Chondrocyte (in vitro differentiated cells): ENCODE measurements at regions not wholly inside any gene's neighbourhood (a gene's known extent, or its start where the extent isn't known, plus 50 kb on each side); places are given as distances from the start of the nearest gene placed in this dataset.
"Not testable (repeated sequence)": the region's sequence is repeated elsewhere in the genome, so short reads cannot be mapped to it uniquely, and the experiment has no call there.

Experiments used
- DNase-seq: peaks from one replicate; pipeline ENCODE4 v3.0.0; 2021; ENCODE audit warnings: mixed read lengths, low spot score
- H3K27ac Mint-ChIP-seq: one replicate; pipeline ENCODE4 v1.8.0; 2021; ENCODE audit warnings: mild to moderate bottlenecking, moderate library complexity, mixed read lengths; ENCODE audit not compliant: unreplicated experiment
- H3K27me3 Mint-ChIP-seq: 2 replicates; pipeline ENCODE4 v1.8.0; 2021; ENCODE audit warnings: low read depth, mixed read lengths
- H3K36me3 Mint-ChIP-seq: 2 replicates; pipeline ENCODE4 v1.8.0; 2021; ENCODE audit warnings: low read depth, mixed read lengths
- H3K4me1 Mint-ChIP-seq: 2 replicates; pipeline ENCODE4 v1.8.0; 2021; ENCODE audit warnings: low read depth, mild to moderate bottlenecking, mixed read lengths
- H3K4me3 Mint-ChIP-seq: one replicate; pipeline ENCODE4 v1.8.0; 2021; ENCODE audit warnings: mild to moderate bottlenecking, moderate library complexity, mixed read lengths; ENCODE audit not compliant: unreplicated experiment
- H3K9me3 Mint-ChIP-seq: 2 replicates; pipeline ENCODE4 v1.8.0; 2021; ENCODE audit warnings: low read depth, mixed read lengths
- TF ChIP-seq, protein P1 (sequence below): fragments of 200-600 bp; sonication (generic); IDR thresholded peaks from 2 replicates; pipeline ENCODE4 v1.5.0; 2021; ENCODE audit warnings: antibody characterized with exemption, mild to moderate bottlenecking, moderate library complexity

DNA sequence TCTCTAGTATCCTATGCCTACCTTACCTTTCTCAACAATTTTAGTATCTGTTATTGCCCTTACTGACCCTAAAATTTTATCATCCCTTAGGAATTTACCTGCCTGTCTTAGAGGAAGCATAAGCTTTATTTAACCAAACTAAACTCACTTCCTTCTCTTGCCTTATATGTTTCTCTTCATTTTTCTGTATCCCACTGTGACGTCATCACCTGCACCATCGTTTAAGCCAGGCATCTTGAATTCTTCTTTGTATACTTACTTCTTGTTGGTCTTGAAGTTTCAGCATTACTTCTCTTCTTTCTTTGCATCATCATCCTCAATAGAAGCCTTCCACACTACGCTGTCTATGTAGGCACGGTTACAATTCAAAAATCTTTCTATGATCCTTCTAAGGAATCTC lies 231.0 kb upstream of the SMIM30 start:
- no peak for DNase-seq
- no peaks in the 10 kb centered on the region for H3K9me3 Mint-ChIP-seq
- TF ChIP-seq, protein P1, sequence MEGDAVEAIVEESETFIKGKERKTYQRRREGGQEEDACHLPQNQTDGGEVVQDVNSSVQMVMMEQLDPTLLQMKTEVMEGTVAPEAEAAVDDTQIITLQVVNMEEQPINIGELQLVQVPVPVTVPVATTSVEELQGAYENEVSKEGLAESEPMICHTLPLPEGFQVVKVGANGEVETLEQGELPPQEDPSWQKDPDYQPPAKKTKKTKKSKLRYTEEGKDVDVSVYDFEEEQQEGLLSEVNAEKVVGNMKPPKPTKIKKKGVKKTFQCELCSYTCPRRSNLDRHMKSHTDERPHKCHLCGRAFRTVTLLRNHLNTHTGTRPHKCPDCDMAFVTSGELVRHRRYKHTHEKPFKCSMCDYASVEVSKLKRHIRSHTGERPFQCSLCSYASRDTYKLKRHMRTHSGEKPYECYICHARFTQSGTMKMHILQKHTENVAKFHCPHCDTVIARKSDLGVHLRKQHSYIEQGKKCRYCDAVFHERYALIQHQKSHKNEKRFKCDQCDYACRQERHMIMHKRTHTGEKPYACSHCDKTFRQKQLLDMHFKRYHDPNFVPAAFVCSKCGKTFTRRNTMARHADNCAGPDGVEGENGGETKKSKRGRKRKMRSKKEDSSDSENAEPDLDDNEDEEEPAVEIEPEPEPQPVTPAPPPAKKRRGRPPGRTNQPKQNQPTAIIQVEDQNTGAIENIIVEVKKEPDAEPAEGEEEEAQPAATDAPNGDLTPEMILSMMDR, result no peak
- no peak overlapping the region for H3K4me3 Mint-ChIP-seq
- peaks cover 22% of the 10 kb centered on the region for H3K27me3 Mint-ChIP-seq
- H3K36me3 Mint-ChIP-seq, result no peaks in the 10 kb centered on the region
- H3K27ac Mint-ChIP-seq, result no peak overlapping the region
- no peaks in the 10 kb centered on the region for H3K4me1 Mint-ChIP-seq

DNA sequence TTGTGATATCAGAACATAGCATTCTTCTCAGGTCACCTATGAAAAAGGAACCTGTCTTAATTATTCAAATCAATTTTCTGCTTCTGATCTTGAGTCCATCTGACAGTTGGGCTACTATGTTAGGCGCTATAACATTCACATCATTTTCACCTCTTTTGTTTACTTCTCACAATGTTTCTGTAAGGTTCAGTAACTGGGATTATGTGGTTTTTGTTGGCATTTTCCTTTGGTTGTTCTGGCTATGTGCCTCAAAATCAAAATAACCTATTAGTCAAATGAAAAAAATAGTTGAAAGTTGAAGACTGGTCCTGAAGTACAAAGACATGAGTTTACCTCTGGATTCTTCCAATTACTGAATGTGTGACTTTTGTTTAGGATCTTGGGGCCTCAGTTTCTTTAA lies 221.3 kb upstream of the SMIM30 start:
- Mint-ChIP-seq H3K27me3 (peaks cover 11% of the 10 kb centered on the region), H3K4me3 (no peak overlapping the region), H3K27ac (no peak overlapping the region), H3K4me1 (no peaks in the 10 kb centered on the region), H3K36me3 (no peaks in the 10 kb centered on the region), H3K9me3 (peaks cover 19% of the 10 kb centered on the region)
- TF ChIP-seq, protein P1, result no peak
- no peak for DNase-seq

DNA sequence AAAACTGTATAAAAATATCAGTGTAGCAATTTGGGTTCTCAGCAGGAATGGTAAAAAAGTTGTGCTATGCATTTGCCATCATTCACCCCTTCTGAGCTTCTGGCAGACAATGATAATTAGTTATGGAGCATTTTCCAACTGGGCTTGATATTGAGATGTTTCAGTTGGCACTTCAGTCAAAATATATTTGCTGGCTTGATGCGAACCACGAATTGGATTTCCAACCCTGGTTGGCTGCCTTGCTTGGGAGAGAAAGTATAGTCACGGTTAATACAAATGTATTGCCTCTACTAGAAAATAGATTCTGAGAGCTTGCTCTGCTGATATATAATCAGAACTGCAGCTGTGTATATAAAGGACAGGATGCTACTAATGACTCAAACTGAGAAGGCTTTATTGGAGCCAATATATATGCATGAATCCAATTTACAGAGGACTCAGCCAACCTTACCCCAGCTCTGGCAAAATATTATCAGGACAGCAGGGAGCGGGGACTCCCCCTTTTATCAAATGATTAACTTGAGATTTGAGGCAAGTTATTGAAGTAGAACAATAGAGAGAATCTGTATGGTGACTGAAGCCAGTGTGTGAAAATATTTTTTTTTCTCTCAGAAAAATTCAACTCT lies 219.8 kb upstream of the SMIM30 start:
- peaks cover 12% of the 10 kb centered on the region for H3K27me3 Mint-ChIP-seq
- no peak for DNase-seq
- H3K9me3 Mint-ChIP-seq, result peaks cover 20% of the 10 kb centered on the region
- TF ChIP-seq, protein P1, result no peak
- no peak overlapping the region for H3K27ac Mint-ChIP-seq
- H3K36me3 Mint-ChIP-seq, result no peaks in the 10 kb centered on the region
- no peaks in the 10 kb centered on the region for H3K4me1 Mint-ChIP-seq
- no peak overlapping the region for H3K4me3 Mint-ChIP-seq

DNA sequence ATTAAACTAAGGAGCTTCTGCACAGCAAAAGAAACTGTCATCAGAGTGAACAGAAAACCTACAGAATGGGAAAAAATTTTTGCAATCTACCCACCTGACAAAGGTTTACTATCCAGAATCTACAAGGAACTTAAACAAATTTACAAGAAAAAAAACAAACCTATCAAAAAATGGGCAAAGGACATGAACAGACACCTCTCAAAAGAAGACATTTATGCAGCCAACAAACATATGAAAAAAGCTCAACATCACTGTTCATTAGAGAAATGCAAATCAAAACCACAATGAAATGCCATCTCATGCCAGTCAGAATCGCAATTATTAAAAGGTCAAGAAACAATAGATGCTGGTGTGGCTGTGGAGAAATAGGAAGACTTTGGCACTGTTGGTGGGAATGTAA lies 218.5 kb upstream of the SMIM30 start:
- H3K4me3 Mint-ChIP-seq, H3K27ac Mint-ChIP-seq, H3K36me3 Mint-ChIP-seq, H3K4me1 Mint-ChIP-seq, DNase-seq: not testable (repeated sequence)
- Mint-ChIP-seq H3K27me3 (peaks cover 12% of the 10 kb centered on the region), H3K9me3 (peaks cover 25% of the 10 kb centered on the region)

DNA sequence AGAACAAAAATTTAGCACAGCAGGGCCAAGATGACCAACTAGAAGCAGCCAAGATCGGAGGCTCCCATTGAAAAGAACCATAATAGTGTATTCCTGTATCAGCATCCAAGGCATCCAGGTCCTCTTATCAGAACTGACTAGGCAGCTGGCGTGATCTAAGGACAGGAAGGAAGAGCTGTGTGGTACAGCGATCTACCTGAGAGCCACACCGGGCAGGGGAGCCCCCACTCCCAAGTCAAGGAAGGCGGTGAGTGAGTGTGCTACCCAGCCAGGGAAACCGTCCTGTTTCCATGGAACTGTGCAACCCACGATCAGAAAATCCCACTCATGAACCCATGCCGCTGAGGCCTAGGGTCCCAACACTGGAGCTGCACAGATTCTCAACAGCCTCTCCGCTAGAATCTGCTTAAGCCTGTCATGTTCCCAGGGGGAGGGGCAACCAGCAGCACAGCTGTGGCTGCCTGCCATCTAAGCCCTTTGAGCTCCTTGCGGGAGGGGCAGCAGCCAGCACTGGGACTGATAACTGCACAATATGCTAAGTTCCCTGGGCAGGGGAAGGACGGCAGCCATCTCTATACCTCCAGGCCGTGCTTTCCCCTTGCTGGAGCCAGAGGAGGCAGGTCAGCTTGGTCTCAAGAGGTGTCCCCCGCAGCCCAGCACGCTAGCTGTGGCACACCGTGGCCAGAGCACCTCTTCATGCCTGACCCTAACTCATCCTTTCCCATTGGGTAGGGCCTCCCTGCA lies 213.0 kb upstream of the SMIM30 start:
- Mint-ChIP-seq H3K4me1 (no peaks in the 10 kb centered on the region), H3K36me3 (no peaks in the 10 kb centered on the region), H3K9me3 (peaks cover 10% of the 10 kb centered on the region), H3K4me3 (no peak overlapping the region), H3K27me3 (peaks cover 17% of the 10 kb centered on the region), H3K27ac (no peak overlapping the region)
- peak; percentile 41 for DNase-seq
- TF ChIP-seq, protein P1, result no peak

DNA sequence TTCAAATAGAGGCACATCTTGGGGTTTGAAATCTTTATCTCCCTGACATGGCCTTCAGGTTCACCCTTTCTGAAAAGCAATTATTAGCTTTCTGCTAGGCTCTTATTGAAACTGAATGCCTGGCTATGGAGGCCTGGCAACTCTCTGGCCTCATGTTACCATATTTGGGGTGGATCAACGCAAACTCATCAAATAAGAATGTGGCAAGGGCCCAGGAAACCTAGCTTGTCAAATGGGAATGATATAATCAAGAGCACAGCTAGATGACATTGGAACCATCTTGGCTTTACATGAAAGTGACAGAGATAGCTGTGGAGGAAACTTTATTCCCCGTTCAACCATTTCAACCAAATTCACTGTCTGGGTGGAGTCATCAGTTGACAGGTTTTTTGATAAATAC lies 202.8 kb upstream of the SMIM30 start:
- Mint-ChIP-seq H3K27me3 (peaks cover 8% of the 10 kb centered on the region), H3K4me3 (no peak overlapping the region), H3K9me3 (no peaks in the 10 kb centered on the region), H3K36me3 (no peaks in the 10 kb centered on the region), H3K27ac (no peak overlapping the region), H3K4me1 (no peaks in the 10 kb centered on the region)
- DNase-seq, result no peak
- TF ChIP-seq, protein P1, result no peak
